Liver (tissue), 8 donors: ENCODE measurements at regions not wholly inside any gene's neighbourhood (a gene's known extent, or its start where the extent isn't known, plus 50 kb on each side); places are given as distances from the start of the nearest gene placed in this dataset.

Experiments
- DNase-seq: peaks from one replicate; pipeline ENCODE4 v3.0.0-alpha.2; 2017; ENCODE audit warnings: low spot score
- H3K27ac ChIP-seq, 2 donors: one replicate each; pipeline ENCODE4 v1.7.0; 2013; ENCODE audit warnings: inconsistent platforms in 2 of 2, low read length in 2 of 2, control low read depth in 1 of 2, low read depth in 1 of 2, mild to moderate bottlenecking in 1 of 2
- H3K27me3 ChIP-seq, 4 donors: one replicate each; pipeline versions ENCODE4 v1.6.1 to v1.7.0; 2013; ENCODE audit warnings: low read length in 3 of 4, inconsistent platforms in 1 of 4, mild to moderate bottlenecking in 1 of 4, moderate library complexity in 1 of 4; ENCODE audit not compliant: control insufficient read depth in 4 of 4, insufficient read depth in 4 of 4
- H3K36me3 ChIP-seq, 4 donors: one replicate each; pipeline versions ENCODE4 v1.6.1 to v1.7.0; 2013; ENCODE audit warnings: low read length in 3 of 4, mild to moderate bottlenecking in 3 of 4, low read depth in 1 of 4, moderate library complexity in 1 of 4; ENCODE audit not compliant: control insufficient read depth in 4 of 4, insufficient read depth in 3 of 4
- H3K4me1 ChIP-seq, 4 donors: one replicate each; pipeline versions ENCODE4 v1.6.1 to v1.7.0; 2013; ENCODE audit warnings: low read length in 3 of 4, mild to moderate bottlenecking in 3 of 4, moderate library complexity in 1 of 4; ENCODE audit not compliant: control insufficient read depth in 4 of 4, insufficient read depth in 4 of 4
- H3K4me3 ChIP-seq, 3 donors: one replicate each; pipeline versions ENCODE4 v1.6.1 to v1.7.0; 2013; ENCODE audit warnings: low read length in 3 of 3, control low read depth in 1 of 3, low read depth in 1 of 3, mild to moderate bottlenecking in 1 of 3
- H3K9ac ChIP-seq, 2 donors: one replicate each; pipeline ENCODE4 v1.7.0; 2013; ENCODE audit warnings: low read length in 2 of 2, mild to moderate bottlenecking in 2 of 2, moderate library complexity in 2 of 2, control low read depth in 1 of 2, low read depth in 1 of 2
- H3K9me3 ChIP-seq, 4 donors: one replicate each; pipeline versions ENCODE4 v1.6.1 to v1.7.0; 2013; ENCODE audit warnings: low read length in 3 of 4; ENCODE audit not compliant: control insufficient read depth in 4 of 4
- ATF3 ChIP-seq: IDR thresholded peaks from 2 replicates; pipeline ENCODE4 v1.6.1; 2016; ENCODE audit warnings: antibody characterized with exemption
- CTCF ChIP-seq: fragments of 150-350 bp; IDR thresholded peaks from 2 replicates; pipeline ENCODE4 v1.5.1; 2017; ENCODE audit warnings: improper control_type of control experiment, low read depth, low read length; ENCODE audit not compliant: missing input control
- EGR1 ChIP-seq, 2 donors: IDR thresholded peaks; 2 replicates each; pipeline ENCODE4 v1.6.1; 2016 to 2018; ENCODE audit warnings: antibody characterized with exemption in 2 of 2, low read depth in 2 of 2
- FOXA1 ChIP-seq: IDR thresholded peaks from 2 replicates; pipeline ENCODE4 v1.6.1; 2016; ENCODE audit warnings: antibody characterized with exemption
- JUND ChIP-seq, 2 donors: IDR thresholded peaks; 2 replicates each; pipeline ENCODE4 v1.6.1; 2016; ENCODE audit warnings: antibody characterized with exemption in 2 of 2
- NR2F2 ChIP-seq: IDR thresholded peaks from 2 replicates; pipeline ENCODE4 v1.6.1; 2016; ENCODE audit warnings: antibody characterized with exemption
- RAD21 ChIP-seq, 2 donors: IDR thresholded peaks; 2 replicates each; pipeline ENCODE4 v1.6.1; 2016; ENCODE audit warnings: antibody characterized with exemption in 2 of 2, mild to moderate bottlenecking in 2 of 2
- REST ChIP-seq: IDR thresholded peaks from 2 replicates; pipeline ENCODE4 v1.6.1; 2016; ENCODE audit warnings: antibody characterized with exemption, mild to moderate bottlenecking
- SP1 ChIP-seq: IDR thresholded peaks from 2 replicates; pipeline ENCODE4 v1.6.1; 2018; ENCODE audit warnings: antibody characterized with exemption, mild to moderate bottlenecking
- YY1 ChIP-seq: IDR thresholded peaks from 2 replicates; pipeline ENCODE4 v1.6.1; 2016; ENCODE audit warnings: antibody characterized with exemption, mild to moderate bottlenecking
- WGBS: extraction: QIAGEN DNeasy Blood & Tissue Kit; methylation state at CpG from one replicate; pipeline ENCODE4 v1.1.7; 2013; 5-methylcytosine and 5-hydroxymethylcytosine counted together
- donor health status: healthy.
- donor health status: healthy.
- donor health status: healthy.
- donor health status: healthy.
- donor health status: healthy.

GRCh38 chr10:84996580-84996979 lies 668.2 kb downstream of the CCSER2 start:
- no peak overlapping the region for H3K4me3 ChIP-seq
- no peaks in the 10 kb centered on the region for H3K36me3 ChIP-seq
- no peak for TF ChIP-seq YY1
- no peak for TF ChIP-seq REST
- no peak for TF ChIP-seq NR2F2
- TF ChIP-seq CTCF = no peak
- no peak for DNase-seq
- H3K27me3 ChIP-seq = peaks cover 0 to 3% (median 0%) of the 10 kb centered on the region in 4 donors
- WGBS = 83% methylated on average over 3 of the region's 3 CpGs
- H3K9me3 ChIP-seq = no peaks in the 10 kb centered on the region
- no peaks in the 10 kb centered on the region for H3K4me1 ChIP-seq
- no peak overlapping the region for H3K9ac ChIP-seq
- no peak overlapping the region for H3K27ac ChIP-seq

GRCh38 chr10:84997870-84998269 lies 669.5 kb downstream of the CCSER2 start:
- DNase-seq = no peak
- peaks cover 0 to 3% (median 0%) of the 10 kb centered on the region in 4 donors for H3K27me3 ChIP-seq
- WGBS = 51% methylated on average over 2 of the region's 2 CpGs
- no peaks in the 10 kb centered on the region for H3K36me3 ChIP-seq
- H3K9ac ChIP-seq = no peak overlapping the region
- H3K4me1 ChIP-seq = no peaks in the 10 kb centered on the region
- H3K4me3 ChIP-seq = no peak overlapping the region
- no peak for TF ChIP-seq REST
- TF ChIP-seq ATF3 = no peak
- TF ChIP-seq FOXA1 = no peak
- no peak for TF ChIP-seq RAD21 (IDR thresholded peaks at IDR 0.05)
- no peak for TF ChIP-seq SP1
- TF ChIP-seq EGR1 (IDR thresholded peaks at IDR 0.05; ENCODE audit: low read depth in 2 of 2) = no peak
- TF ChIP-seq JUND (IDR thresholded peaks at IDR 0.05) = no peak
- no peaks in the 10 kb centered on the region for H3K9me3 ChIP-seq
- no peak overlapping the region for H3K27ac ChIP-seq
